Loucy (cell line): ENCODE measurements at regions not wholly inside any gene's neighbourhood (a gene's known extent, or its start where the extent isn't known, plus 50 kb on each side); places are given as distances from the start of the nearest gene placed in this dataset.

Source experiments
- EZH2phosphoT487 ChIP-seq: fragments of 200-600 bp; IDR thresholded peaks from 2 replicates; pipeline ENCODE4 v1.6.1; 2018; ENCODE audit warnings: antibody characterized with exemption, mild to moderate bottlenecking, moderate library complexity, borderline replicate concordance
- TF ChIP-seq, protein P1 (sequence below): fragments of 200-600 bp; sonication (generic); conservative IDR thresholded peaks from 2 replicates; pipeline ENCODE4 v1.5.1; 2014; ENCODE audit warnings: mild to moderate bottlenecking, antibody characterized with exemption, low read length

DNA sequence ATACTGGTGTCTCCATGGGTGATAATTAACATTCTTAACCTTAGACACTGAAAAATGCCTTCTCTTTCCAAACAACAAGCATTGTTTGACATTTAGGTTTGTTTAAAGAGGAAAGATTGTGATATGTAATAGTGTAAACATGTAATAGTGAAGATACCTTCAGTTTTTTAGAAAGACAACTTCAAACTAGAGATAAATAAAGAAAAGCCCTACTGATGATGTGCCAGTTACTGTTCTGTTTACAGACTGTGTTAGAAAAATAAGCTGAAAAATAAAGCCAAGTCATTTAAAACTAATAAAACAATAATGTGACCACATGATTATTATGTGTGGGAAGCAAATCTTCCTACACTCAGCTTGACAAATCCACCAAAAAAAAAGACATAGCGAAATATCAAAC, 2035.3 kb upstream of the TENM3 start:
- TF ChIP-seq, protein P1, sequence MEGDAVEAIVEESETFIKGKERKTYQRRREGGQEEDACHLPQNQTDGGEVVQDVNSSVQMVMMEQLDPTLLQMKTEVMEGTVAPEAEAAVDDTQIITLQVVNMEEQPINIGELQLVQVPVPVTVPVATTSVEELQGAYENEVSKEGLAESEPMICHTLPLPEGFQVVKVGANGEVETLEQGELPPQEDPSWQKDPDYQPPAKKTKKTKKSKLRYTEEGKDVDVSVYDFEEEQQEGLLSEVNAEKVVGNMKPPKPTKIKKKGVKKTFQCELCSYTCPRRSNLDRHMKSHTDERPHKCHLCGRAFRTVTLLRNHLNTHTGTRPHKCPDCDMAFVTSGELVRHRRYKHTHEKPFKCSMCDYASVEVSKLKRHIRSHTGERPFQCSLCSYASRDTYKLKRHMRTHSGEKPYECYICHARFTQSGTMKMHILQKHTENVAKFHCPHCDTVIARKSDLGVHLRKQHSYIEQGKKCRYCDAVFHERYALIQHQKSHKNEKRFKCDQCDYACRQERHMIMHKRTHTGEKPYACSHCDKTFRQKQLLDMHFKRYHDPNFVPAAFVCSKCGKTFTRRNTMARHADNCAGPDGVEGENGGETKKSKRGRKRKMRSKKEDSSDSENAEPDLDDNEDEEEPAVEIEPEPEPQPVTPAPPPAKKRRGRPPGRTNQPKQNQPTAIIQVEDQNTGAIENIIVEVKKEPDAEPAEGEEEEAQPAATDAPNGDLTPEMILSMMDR: no peak
- TF ChIP-seq EZH2phosphoT487: no peak
